ENCODE measurements at regions not wholly inside any gene's neighbourhood (a gene's known extent, or its start where the extent isn't known, plus 50 kb on each side); places are given as distances from the start of the nearest gene placed in this dataset.

GRCh38 chr3:6770397-6770690, 90.6 kb upstream of the GRM7 start:
- no peak for TF ChIP-seq EP300 (IDR thresholded peaks at IDR 0.05)
- no peak for TF ChIP-seq CTCF (IDR thresholded peaks at IDR 0.05)
- TF ChIP-seq POLR2AphosphoS5 (IDR thresholded peaks at IDR 0.05) = no peak
- no peak for TF ChIP-seq POLR2A (IDR thresholded peaks at IDR 0.05; ENCODE audit: low read depth)
